Fibroblast of skin of right quadriceps (primary cell): ENCODE measurements at regions not wholly inside any gene's neighbourhood (a gene's known extent, or its start where the extent isn't known, plus 50 kb on each side); places are given as distances from the start of the nearest gene placed in this dataset.

ENCODE experiments used
- DNase-seq: peaks from one replicate; pipeline ENCODE4 v3.0.0-alpha.2; 2013

DNA sequence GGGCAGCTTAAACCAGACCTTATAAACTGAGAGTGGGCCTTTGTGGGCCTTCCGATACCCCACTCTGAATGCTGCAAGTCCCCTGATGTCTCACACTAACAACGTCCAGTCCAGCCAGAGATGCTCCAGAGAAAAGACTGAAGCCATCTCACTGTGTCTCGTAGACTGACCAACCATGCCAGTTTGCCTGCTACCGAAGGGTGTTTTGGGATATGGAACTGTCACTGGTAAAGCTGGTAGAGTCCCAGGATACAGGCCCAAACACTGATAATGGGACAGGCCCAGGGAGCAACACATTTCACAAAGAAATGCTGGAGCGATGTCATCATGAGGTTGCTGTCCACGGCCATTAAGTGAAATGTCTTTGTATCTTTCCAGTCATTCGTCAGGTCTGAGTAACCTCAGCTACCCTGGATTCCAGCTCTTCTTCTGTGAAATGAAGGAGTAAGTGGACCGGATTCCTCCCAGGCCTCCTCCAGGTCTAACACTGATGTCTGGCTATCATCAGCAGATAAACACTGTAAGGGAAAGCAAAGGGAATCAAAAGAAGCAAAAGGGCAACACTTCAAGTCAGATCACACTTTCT lies 81.6 kb downstream of the SLC5A7 start:
- DNase-seq: no peak

GRCh38 chr2:108069515-108070310 lies 83.4 kb downstream of the SLC5A7 start:
- no peak for DNase-seq

DNA sequence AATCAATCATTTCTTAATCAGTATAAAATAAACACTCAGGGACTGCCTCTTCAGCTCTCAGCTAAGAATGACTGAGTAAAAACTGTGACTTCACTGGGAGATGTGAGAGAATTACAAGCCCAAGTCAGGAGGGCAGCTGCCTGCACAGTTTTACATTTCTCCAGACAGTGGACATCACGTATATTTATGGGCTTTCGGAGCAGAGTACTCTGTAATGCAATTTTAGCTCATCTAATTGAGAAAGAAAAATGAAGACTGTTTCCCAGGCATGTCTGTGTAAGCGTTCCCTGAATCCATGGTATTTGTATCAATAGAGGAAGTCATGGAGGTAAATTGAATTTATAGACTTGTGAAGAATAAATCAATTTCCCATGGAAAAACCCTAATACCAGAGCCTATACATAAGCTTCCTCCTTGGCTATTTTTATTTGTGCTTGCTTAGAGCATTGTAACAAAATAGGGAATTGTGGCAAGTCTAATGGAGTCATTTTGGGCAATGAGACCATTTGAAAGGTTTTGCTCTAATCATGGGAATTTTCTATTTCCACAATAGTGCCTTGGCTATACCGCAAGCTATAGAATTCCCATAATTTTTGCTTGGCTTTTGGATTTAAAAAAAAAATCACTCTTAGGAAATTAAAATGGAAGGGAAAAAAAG lies 87.2 kb downstream of the SLC5A7 start:
- DNase-seq: no peak

- DNase-seq: no peak
Measured at GRCh38 chr2:108074150-108074549, 87.8 kb downstream of the SLC5A7 start.

- no peak for DNase-seq
Measured at GRCh38 chr2:108074946-108075345, 88.6 kb downstream of the SLC5A7 start.

GRCh38 chr2:108076527-108076926 lies 90.2 kb downstream of the SLC5A7 start:
- DNase-seq: no peak

DNA sequence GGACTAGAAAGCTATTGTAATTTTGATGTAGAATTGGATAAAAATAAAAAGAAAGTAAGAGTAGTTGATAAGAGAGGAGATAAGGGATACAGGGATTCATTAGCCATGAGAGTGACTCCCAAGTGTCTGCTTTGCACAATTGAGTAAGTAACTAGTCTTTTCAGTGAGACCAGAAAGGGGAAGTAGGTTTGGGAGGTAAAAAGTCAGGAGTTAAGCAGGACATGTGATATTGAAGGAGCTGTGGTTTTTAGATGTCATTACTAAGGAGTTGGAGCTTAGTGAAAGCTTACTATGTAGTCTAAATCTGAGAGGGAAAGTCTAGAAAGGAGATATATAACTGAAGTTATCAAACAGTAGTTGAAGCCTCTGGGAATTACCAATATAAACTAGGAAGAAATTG lies 93.4 kb downstream of the SLC5A7 start:
- no peak for DNase-seq

- no peak for DNase-seq
Measured at GRCh38 chr2:108080177-108080576, 93.9 kb downstream of the SLC5A7 start.

GRCh38 chr2:108082978-108083377 lies 96.7 kb downstream of the SLC5A7 start:
- no peak for DNase-seq

GRCh38 chr2:108084311-108084710 lies 98.0 kb downstream of the SLC5A7 start:
- no peak for DNase-seq

DNA sequence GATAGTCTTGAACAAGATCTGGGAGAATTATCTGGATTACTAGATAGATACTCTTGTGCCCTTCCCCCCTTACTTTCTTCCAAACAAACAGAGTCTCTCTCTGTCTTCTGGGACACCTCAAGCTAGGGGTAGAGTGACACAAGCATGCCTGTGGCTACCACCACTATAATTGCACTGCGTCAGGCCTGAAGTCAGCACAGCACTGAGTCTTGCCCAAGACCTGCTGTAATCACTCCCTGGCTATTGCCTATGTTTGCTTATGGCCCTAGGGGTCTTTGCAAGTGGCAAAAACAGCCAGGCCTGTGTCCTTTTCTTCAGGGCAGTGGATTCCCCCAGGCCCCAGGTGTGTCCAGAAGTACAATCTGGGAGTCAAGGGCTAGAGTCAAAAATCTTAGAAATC lies 106.6 kb downstream of the SLC5A7 start:
- no peak for DNase-seq

DNA sequence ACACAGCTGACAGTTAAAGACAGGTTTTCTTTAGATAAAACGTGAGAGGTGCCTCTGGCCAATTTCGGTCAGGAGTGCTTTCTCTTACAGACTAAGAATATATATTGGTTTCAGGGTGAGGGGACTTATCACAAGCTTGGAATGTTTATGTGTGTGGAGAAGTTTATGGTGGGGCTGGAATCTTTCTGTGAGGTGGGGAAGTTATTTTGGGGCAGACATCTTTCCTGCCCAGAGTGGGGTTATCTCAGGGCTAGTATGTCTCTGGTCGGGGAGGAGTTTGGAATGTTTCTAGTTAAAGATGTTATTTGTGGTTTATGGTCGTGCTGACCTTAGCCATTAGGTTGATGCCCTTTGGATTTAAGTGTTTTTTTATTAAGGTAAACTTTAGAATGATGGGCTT lies 115.2 kb downstream of the SLC5A7 start:
- no peak for DNase-seq

DNA sequence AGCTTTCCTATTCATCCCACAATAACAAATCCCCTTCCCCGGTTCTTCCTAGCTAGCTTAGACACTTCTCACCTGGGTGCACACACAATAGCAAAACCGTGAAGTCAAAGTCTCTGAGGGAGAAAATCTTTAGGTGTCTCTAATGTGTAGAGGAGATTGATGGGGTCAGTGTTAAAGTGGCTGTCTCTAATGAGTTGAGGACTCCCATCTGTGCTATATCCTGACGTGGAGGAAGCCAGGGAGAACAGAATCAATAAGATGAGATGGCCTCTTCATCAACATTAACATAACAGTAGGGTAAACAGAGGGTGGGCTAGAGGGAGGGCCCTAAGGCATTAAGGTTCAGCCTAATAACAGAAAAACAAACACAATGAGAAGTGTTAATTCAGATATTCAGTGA lies 120.4 kb downstream of the SLC5A7 start:
- no peak for DNase-seq

GRCh38 chr2:108111936-108112335 lies 125.6 kb downstream of the SLC5A7 start:
- DNase-seq: no peak

GRCh38 chr2:108115868-108116267 lies 123.9 kb upstream of the SULT1C3 start:
- no peak for DNase-seq

GRCh38 chr2:108118996-108119395 lies 120.8 kb upstream of the SULT1C3 start:
- no peak for DNase-seq

- DNase-seq: no peak
Measured at GRCh38 chr2:108119492-108119891, 120.3 kb upstream of the SULT1C3 start.

GRCh38 chr2:108124736-108125495 lies 114.9 kb upstream of the SULT1C3 start:
- DNase-seq: no peak

GRCh38 chr2:108125581-108125980 lies 114.2 kb upstream of the SULT1C3 start:
- no peak for DNase-seq

DNA sequence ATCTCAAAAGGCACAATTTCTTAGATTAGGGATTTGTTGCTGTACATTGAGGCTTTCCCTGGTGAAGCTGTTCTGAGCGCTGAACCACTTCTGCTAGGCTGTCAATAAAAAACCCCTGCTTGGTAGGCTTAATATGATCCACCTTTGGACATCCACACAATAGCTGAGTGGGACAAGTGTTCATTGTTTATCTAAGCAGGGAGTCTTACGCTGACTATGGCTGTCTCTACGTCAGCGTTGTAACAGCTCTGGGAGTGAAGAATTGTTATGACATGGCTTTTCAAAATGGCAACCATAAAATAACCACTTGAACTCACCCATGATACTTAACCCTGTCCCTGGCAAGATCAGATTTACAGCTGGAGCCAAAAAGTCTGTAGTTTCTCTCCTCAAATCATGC lies 111.5 kb upstream of the SULT1C3 start:
- no peak for DNase-seq

DNA sequence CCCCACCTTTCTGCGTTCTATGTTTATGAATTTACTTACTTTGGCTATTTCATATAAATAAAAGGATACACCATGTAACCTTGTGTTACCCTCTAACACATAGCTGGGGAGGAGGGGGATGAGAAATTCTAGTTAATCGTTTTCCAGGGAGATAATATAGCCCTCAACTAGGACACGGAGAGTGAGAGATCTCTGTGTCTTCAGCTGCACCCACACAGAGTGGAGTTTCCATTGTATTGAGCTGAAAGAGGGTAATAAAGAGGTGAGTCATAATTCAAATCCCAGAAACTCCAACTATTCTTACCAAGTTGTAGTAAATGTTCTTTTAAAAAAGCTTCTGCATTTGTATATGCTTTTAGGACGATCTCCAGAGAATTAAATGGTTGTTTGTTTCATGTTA lies 110.1 kb upstream of the SULT1C3 start:
- DNase-seq: no peak

- DNase-seq: no peak
Measured at GRCh38 chr2:108133457-108133856, 106.3 kb upstream of the SULT1C3 start.

GRCh38 chr2:108139521-108139920 lies 100.2 kb upstream of the SULT1C3 start:
- DNase-seq: peak; percentile 25
